NCI-H2227 treated with DMSO at 0.1 percent for 48 hours (cell line): ENCODE measurements at regions not wholly inside any gene's neighbourhood (a gene's known extent, or its start where the extent isn't known, plus 50 kb on each side); places are given as distances from the start of the nearest gene placed in this dataset.

Experiments
- DNase-seq: peaks from one replicate; lab custom pipeline; 2025; lab: John Stamatoyannopoulos, UW

GRCh38 chr9:31790720-31791119 lies 593.7 kb upstream of the ACO1 start:
- DNase-seq, result no peak

- no peak for DNase-seq
Observed at GRCh38 chr9:31799953-31800609, 584.4 kb upstream of the ACO1 start.

- no peak for DNase-seq
Observed at GRCh38 chr9:31807574-31808256, 576.7 kb upstream of the ACO1 start.

- DNase-seq, result no peak
Observed at GRCh38 chr9:31808766-31809165, 575.7 kb upstream of the ACO1 start.

GRCh38 chr9:31820426-31820825 lies 564.0 kb upstream of the ACO1 start:
- DNase-seq, result no peak

- DNase-seq, result no peak
Observed at GRCh38 chr9:31821583-31821982, 562.9 kb upstream of the ACO1 start.

GRCh38 chr9:31823365-31823764 lies 561.1 kb upstream of the ACO1 start:
- DNase-seq, result no peak

- no peak for DNase-seq
Observed at GRCh38 chr9:31824860-31825259, 559.6 kb upstream of the ACO1 start.

GRCh38 chr9:31837211-31837610 lies 547.2 kb upstream of the ACO1 start:
- no peak for DNase-seq

- DNase-seq, result no peak
Observed at GRCh38 chr9:31839273-31839672, 545.2 kb upstream of the ACO1 start.

- no peak for DNase-seq
Observed at GRCh38 chr9:31840702-31841101, 543.7 kb upstream of the ACO1 start.

GRCh38 chr9:31847963-31848362 lies 536.5 kb upstream of the ACO1 start:
- DNase-seq, result no peak

GRCh38 chr9:31848505-31849285 lies 535.7 kb upstream of the ACO1 start:
- DNase-seq, result no peak

- no peak for DNase-seq
Observed at GRCh38 chr9:31854187-31854586, 530.3 kb upstream of the ACO1 start.

- DNase-seq, result no peak
Observed at GRCh38 chr9:31868830-31869229, 515.6 kb upstream of the ACO1 start.

GRCh38 chr9:31870276-31870675 lies 514.2 kb upstream of the ACO1 start:
- no peak for DNase-seq

GRCh38 chr9:31873722-31874121 lies 510.7 kb upstream of the ACO1 start:
- no peak for DNase-seq

GRCh38 chr9:31894008-31894407 lies 490.4 kb upstream of the ACO1 start:
- DNase-seq, result no peak

GRCh38 chr9:31908158-31908890 lies 476.1 kb upstream of the ACO1 start:
- DNase-seq, result no peak

- no peak for DNase-seq
Observed at GRCh38 chr9:31908891-31909480, 475.5 kb upstream of the ACO1 start.

- DNase-seq, result no peak
Observed at GRCh38 chr9:31912636-31913035, 471.8 kb upstream of the ACO1 start.
